Tibial artery (tissue), 4 donors: ENCODE measurements at regions not wholly inside any gene's neighbourhood (a gene's known extent, or its start where the extent isn't known, plus 50 kb on each side); places are given as distances from the start of the nearest gene placed in this dataset.
"Not testable (repeated sequence)": the region's sequence is repeated elsewhere in the genome, so short reads cannot be mapped to it uniquely, and the experiment has no call there.

Experiments used
- DNase-seq, 2 donors: peaks; one replicate each; pipeline ENCODE4 v3.0.0-alpha.2; 2019
- H3K27ac ChIP-seq, 2 donors: fragments of 200-600 bp; sonication (generic) in 1 of 2; 1 replicate in 1 of 2; 2 replicates in 1 of 2; pipeline ENCODE4 v1.5.1; 2018 to 2019; ENCODE audit warnings: mild to moderate bottlenecking in 1 of 2
- H3K27me3 ChIP-seq, 2 donors: fragments of 200-600 bp; sonication (generic) in 1 of 2; one replicate each; pipeline versions ENCODE4 v1.5.1 to v1.6.0; 2016 to 2019
- H3K36me3 ChIP-seq, 3 donors: fragments of 200-600 bp; sonication (generic) in 2 of 3; one replicate each; pipeline ENCODE4 v1.5.1; 2016 to 2019; ENCODE audit warnings: mild to moderate bottlenecking in 2 of 3
- H3K4me1 ChIP-seq, 4 donors: fragments of 200-600 bp; sonication (generic) in 2 of 4; 1 replicate in 3 of 4; 2 replicates in 1 of 4; pipeline ENCODE4 v1.5.1; 2016 to 2019
- H3K4me3 ChIP-seq, 2 donors: fragments of 200-600 bp; sonication (generic) in 1 of 2; 1 replicate in 1 of 2; 2 replicates in 1 of 2; pipeline ENCODE4 v1.5.1; 2018 to 2019; ENCODE audit warnings: mild to moderate bottlenecking in 2 of 2
- H3K9me3 ChIP-seq, 3 donors: fragments of 200-600 bp; sonication (generic) in 1 of 3; one replicate each; pipeline ENCODE4 v1.5.1; 2016 to 2019
- intact Hi-C: fragments of 100-400 bp; cut with DNase I; formaldehyde crosslinking; loops from one replicate; pipeline ENCODE4 v1.15.0; 2023; ENCODE audit warnings: low total_unique reads
- TF ChIP-seq, protein P1 (sequence below), 2 experiments: fragments of 200-600 bp in 1 of 2; fragments of 450-650 bp in 1 of 2; IDR thresholded peaks; one replicate each; pipeline ENCODE4 v1.5.1; 2017 to 2019; ENCODE audit warnings: antibody characterized with exemption in 2 of 2, mild to moderate bottlenecking in 1 of 2, moderate library complexity in 1 of 2

DNA sequence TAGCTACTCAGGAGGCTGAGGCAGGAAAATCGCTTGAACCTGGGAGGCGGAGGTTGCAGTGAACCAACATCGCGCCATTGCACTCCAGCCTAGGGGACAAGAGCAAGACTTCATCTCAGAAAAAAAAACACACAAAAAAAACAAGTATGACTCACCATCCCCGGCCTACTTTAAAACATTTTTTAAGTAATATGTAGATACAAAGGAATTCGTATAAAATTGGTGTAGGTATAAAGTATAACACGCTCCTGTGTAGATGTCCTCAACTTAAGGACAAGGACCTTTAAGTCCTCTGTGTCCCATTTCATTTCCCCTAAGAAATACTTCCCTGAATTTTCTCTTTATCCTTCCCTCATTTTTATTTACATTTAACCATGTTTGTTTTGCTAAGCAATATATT lies 73.4 kb upstream of the PKN2 start:
- Histone ChIP-seq H3K4me3 (no peak overlapping the region), H3K27ac (no peak overlapping the region), H3K4me1 (no peaks in the 10 kb centered on the region), H3K36me3 (no peaks in the 10 kb centered on the region), H3K9me3 (no peaks in the 10 kb centered on the region), H3K27me3 (no peaks in the 10 kb centered on the region)
- TF ChIP-seq, protein P1, sequence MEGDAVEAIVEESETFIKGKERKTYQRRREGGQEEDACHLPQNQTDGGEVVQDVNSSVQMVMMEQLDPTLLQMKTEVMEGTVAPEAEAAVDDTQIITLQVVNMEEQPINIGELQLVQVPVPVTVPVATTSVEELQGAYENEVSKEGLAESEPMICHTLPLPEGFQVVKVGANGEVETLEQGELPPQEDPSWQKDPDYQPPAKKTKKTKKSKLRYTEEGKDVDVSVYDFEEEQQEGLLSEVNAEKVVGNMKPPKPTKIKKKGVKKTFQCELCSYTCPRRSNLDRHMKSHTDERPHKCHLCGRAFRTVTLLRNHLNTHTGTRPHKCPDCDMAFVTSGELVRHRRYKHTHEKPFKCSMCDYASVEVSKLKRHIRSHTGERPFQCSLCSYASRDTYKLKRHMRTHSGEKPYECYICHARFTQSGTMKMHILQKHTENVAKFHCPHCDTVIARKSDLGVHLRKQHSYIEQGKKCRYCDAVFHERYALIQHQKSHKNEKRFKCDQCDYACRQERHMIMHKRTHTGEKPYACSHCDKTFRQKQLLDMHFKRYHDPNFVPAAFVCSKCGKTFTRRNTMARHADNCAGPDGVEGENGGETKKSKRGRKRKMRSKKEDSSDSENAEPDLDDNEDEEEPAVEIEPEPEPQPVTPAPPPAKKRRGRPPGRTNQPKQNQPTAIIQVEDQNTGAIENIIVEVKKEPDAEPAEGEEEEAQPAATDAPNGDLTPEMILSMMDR (IDR thresholded peaks at IDR 0.05), result no peak
- DNase-seq, result no peak
- intact Hi-C loops, result no loop called here

- DNase-seq, result no peak
- TF ChIP-seq, protein P1 (IDR thresholded peaks at IDR 0.05), result no peak
- Histone ChIP-seq H3K27me3 (no peaks in the 10 kb centered on the region), H3K27ac (no peak overlapping the region), H3K4me1 (no peaks in the 10 kb centered on the region), H3K36me3 (no peaks in the 10 kb centered on the region), H3K9me3 (no peaks in the 10 kb centered on the region), H3K4me3 (no peak overlapping the region)
- intact Hi-C loops, result no loop called here
These were observed 71.8 kb upstream of the PKN2 start for GRCh38 chr1:88612292-88612691.

- H3K27ac ChIP-seq, result no peak overlapping the region
- H3K36me3 ChIP-seq, result no peaks in the 10 kb centered on the region
- DNase-seq, result no peak
- no peaks in the 10 kb centered on the region for H3K27me3 ChIP-seq
- intact Hi-C loops, result no loop called here
- peaks cover 0 to under 1% (median 0%) of the 10 kb centered on the region in 3 donors for H3K9me3 ChIP-seq
- no peak overlapping the region for H3K4me3 ChIP-seq
- TF ChIP-seq, protein P1 (IDR thresholded peaks at IDR 0.05), result no peak
- no peaks in the 10 kb centered on the region for H3K4me1 ChIP-seq
These were observed 71.3 kb upstream of the PKN2 start for GRCh38 chr1:88612773-88613172.

DNA sequence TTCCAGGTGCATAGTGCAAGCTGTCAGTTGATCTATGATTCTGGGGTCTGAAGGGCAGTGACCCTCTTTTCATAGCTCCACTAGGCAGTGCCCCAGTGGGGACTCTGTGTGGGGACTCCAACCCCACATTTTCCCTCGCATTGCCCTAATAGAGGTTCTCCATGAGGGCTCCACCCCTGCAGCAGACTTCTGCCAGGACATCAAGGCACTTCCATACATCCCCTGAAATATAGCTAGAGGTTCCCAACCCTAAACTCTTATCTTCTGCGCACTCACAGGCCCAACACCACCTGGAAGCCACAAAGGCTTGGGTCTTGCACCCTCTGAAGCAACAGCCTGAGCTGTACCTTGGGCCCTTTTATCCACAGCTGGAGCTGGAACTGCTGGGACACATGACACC lies 65.7 kb upstream of the PKN2 start:
- Histone ChIP-seq H3K4me1 (no peaks in the 10 kb centered on the region), H3K4me3 (no peak overlapping the region), H3K27me3 (no peaks in the 10 kb centered on the region), H3K9me3 (peaks cover 0 to 9% (median 7%) of the 10 kb centered on the region in 3 donors), H3K27ac (no peak overlapping the region), H3K36me3 (no peaks in the 10 kb centered on the region)
- intact Hi-C loops, result no loop called here
- TF ChIP-seq, protein P1 (IDR thresholded peaks at IDR 0.05), result no peak
- DNase-seq, result no peak

- H3K36me3 ChIP-seq, intact Hi-C loops, H3K4me3 ChIP-seq, H3K4me1 ChIP-seq, H3K9me3 ChIP-seq, H3K27me3 ChIP-seq, H3K27ac ChIP-seq, DNase-seq: not testable (repeated sequence)
These were observed 61.0 kb upstream of the PKN2 start for GRCh38 chr1:88623101-88623500.
